Nephron progenitor cell (in vitro differentiated cells): ENCODE measurements at regions not wholly inside any gene's neighbourhood (a gene's known extent, or its start where the extent isn't known, plus 50 kb on each side); places are given as distances from the start of the nearest gene placed in this dataset.
"Not testable (repeated sequence)": the region's sequence is repeated elsewhere in the genome, so short reads cannot be mapped to it uniquely, and the experiment has no call there.

Experiments used
- DNase-seq: peaks from one replicate; pipeline ENCODE4 v3.0.0; 2021
- H3K27ac Mint-ChIP-seq: 2 replicates; pipeline ENCODE4 v1.8.0; 2021; ENCODE audit warnings: mild to moderate bottlenecking, moderate library complexity, mixed read lengths
- H3K27me3 Mint-ChIP-seq: 2 replicates; pipeline ENCODE4 v1.8.0; 2021; ENCODE audit warnings: mild to moderate bottlenecking, low read depth, mixed read lengths; ENCODE audit not compliant: poor library complexity
- H3K36me3 Mint-ChIP-seq: 2 replicates; pipeline ENCODE4 v1.8.0; 2021; ENCODE audit warnings: low read depth, mixed read lengths
- H3K4me1 Mint-ChIP-seq: 2 replicates; pipeline ENCODE4 v1.8.0; 2021; ENCODE audit warnings: mixed read lengths
- H3K4me3 Mint-ChIP-seq: 2 replicates; pipeline ENCODE4 v1.8.0; 2021; ENCODE audit warnings: mild to moderate bottlenecking, moderate library complexity, mixed read lengths
- H3K9me3 Mint-ChIP-seq: 2 replicates; pipeline ENCODE4 v1.8.0; 2021; ENCODE audit warnings: mild to moderate bottlenecking, moderate library complexity, mixed read lengths
- CTCF ChIP-seq: fragments of 200-600 bp; sonication (generic); IDR thresholded peaks from 2 replicates; pipeline ENCODE4 v1.5.0; 2021; ENCODE audit warnings: antibody characterized with exemption

- H3K4me1 Mint-ChIP-seq = no peaks in the 10 kb centered on the region
- H3K9me3 Mint-ChIP-seq = no peaks in the 10 kb centered on the region
- no peaks in the 10 kb centered on the region for H3K27me3 Mint-ChIP-seq
- no peak overlapping the region for H3K27ac Mint-ChIP-seq
- DNase-seq = no peak
- H3K36me3 Mint-ChIP-seq = no peaks in the 10 kb centered on the region
- H3K4me3 Mint-ChIP-seq = no peak overlapping the region
- peak; percentile 12 for TF ChIP-seq CTCF
Observed at GRCh38 chrX:20680998-20681397, 414.3 kb upstream of the RPS6KA3 start.

- no peak for TF ChIP-seq CTCF
- Mint-ChIP-seq H3K27me3 (no peaks in the 10 kb centered on the region), H3K9me3 (no peaks in the 10 kb centered on the region), H3K36me3 (no peaks in the 10 kb centered on the region), H3K4me1 (no peaks in the 10 kb centered on the region), H3K4me3 (no peak overlapping the region), H3K27ac (no peak overlapping the region)
- DNase-seq = no peak
Observed at GRCh38 chrX:20672476-20672875, 405.8 kb upstream of the RPS6KA3 start.

- not testable (repeated sequence) for H3K27me3 Mint-ChIP-seq
Observed at GRCh38 chrX:20671746-20672145, 405.0 kb upstream of the RPS6KA3 start.

GRCh38 chrX:20670611-20671010 is 403.9 kb upstream of the RPS6KA3 start:
- H3K27me3 Mint-ChIP-seq = no peaks in the 10 kb centered on the region
- H3K27ac Mint-ChIP-seq = no peak overlapping the region
- H3K4me1 Mint-ChIP-seq = no peaks in the 10 kb centered on the region
- DNase-seq = no peak
- no peaks in the 10 kb centered on the region for H3K36me3 Mint-ChIP-seq
- no peak for TF ChIP-seq CTCF
- no peaks in the 10 kb centered on the region for H3K9me3 Mint-ChIP-seq
- no peak overlapping the region for H3K4me3 Mint-ChIP-seq

More at GRCh38 chrX:20671746-20672145, 405.0 kb upstream of the RPS6KA3 start:
- H3K4me1 Mint-ChIP-seq, H3K9me3 Mint-ChIP-seq, H3K27ac Mint-ChIP-seq, H3K36me3 Mint-ChIP-seq, H3K4me3 Mint-ChIP-seq, DNase-seq: not testable (repeated sequence)

GRCh38 chrX:20668550-20668949 is 401.8 kb upstream of the RPS6KA3 start:
- H3K27ac Mint-ChIP-seq = no peak overlapping the region
- no peaks in the 10 kb centered on the region for H3K9me3 Mint-ChIP-seq
- no peaks in the 10 kb centered on the region for H3K27me3 Mint-ChIP-seq
- TF ChIP-seq CTCF = no peak
- peaks cover 10% of the 10 kb centered on the region for H3K4me1 Mint-ChIP-seq
- DNase-seq = no peak
- no peak overlapping the region for H3K4me3 Mint-ChIP-seq
- no peaks in the 10 kb centered on the region for H3K36me3 Mint-ChIP-seq

- DNase-seq = no peak
- H3K27ac Mint-ChIP-seq = no peak overlapping the region
- H3K36me3 Mint-ChIP-seq = no peaks in the 10 kb centered on the region
- H3K9me3 Mint-ChIP-seq = no peaks in the 10 kb centered on the region
- no peak for TF ChIP-seq CTCF
- peaks cover 10% of the 10 kb centered on the region for H3K4me1 Mint-ChIP-seq
- H3K4me3 Mint-ChIP-seq = no peak overlapping the region
- no peaks in the 10 kb centered on the region for H3K27me3 Mint-ChIP-seq
Observed at GRCh38 chrX:20666331-20666730, 399.6 kb upstream of the RPS6KA3 start.

- TF ChIP-seq CTCF = no peak
- Mint-ChIP-seq H3K27me3 (no peaks in the 10 kb centered on the region), H3K9me3 (no peaks in the 10 kb centered on the region), H3K36me3 (no peaks in the 10 kb centered on the region), H3K4me3 (no peak overlapping the region), H3K27ac (no peak overlapping the region), H3K4me1 (peaks cover 10% of the 10 kb centered on the region)
- DNase-seq = no peak
Observed at GRCh38 chrX:20665481-20665880, 398.8 kb upstream of the RPS6KA3 start.
